ENCODE measurements at regions not wholly inside any gene's neighbourhood (a gene's known extent, or its start where the extent isn't known, plus 50 kb on each side); places are given as distances from the start of the nearest gene placed in this dataset.

- WGBS, 4 donors: 58 to 65% (median 60%) methylated on average over 3 of the region's 3 CpGs
- peaks cover 6% of the 10 kb centered on the region for H3K27me3 ChIP-seq
- no peaks in the 10 kb centered on the region for H3K4me1 ChIP-seq (replicated peaks in 1 of 2)
- no peak for DNase-seq
- no peak overlapping the region for H3K27ac ChIP-seq
- H3K36me3 ChIP-seq (replicated peaks in 1 of 2): no peaks in the 10 kb centered on the region
- no peak overlapping the region for H3K4me3 ChIP-seq
- TF ChIP-seq CTCF (IDR thresholded peaks at IDR 0.05) (no peak), POLR2A (IDR thresholded peaks at IDR 0.05) (no peak)
- intact Hi-C loops (cut with DNase I): no loop called here
- no peaks in the 10 kb centered on the region for H3K9me3 ChIP-seq (replicated peaks in 1 of 3)
These were observed 180.3 kb downstream of the CCDC71L start for GRCh38 chr7:106480616-106481031.

GRCh38 chr7:106480161-106480579 lies 180.8 kb downstream of the CCDC71L start:
- TF ChIP-seq POLR2A (IDR thresholded peaks at IDR 0.05): no peak
- H3K4me1 ChIP-seq (replicated peaks in 1 of 2): no peaks in the 10 kb centered on the region
- DNase-seq: no peak
- H3K27ac ChIP-seq: no peak overlapping the region
- no peak overlapping the region for H3K4me3 ChIP-seq
- WGBS, 4 donors: 80 to 87% (median 84%) methylated on average over 1 of the region's 1 CpG
- no peaks in the 10 kb centered on the region for H3K9me3 ChIP-seq (replicated peaks in 1 of 3)
- intact Hi-C loops (cut with DNase I): no loop called here
- H3K36me3 ChIP-seq (replicated peaks in 1 of 2): no peaks in the 10 kb centered on the region
- peaks cover 6% of the 10 kb centered on the region for H3K27me3 ChIP-seq

GRCh38 chr7:106476751-106477150 lies 184.2 kb downstream of the CCDC71L start:
- H3K27me3 ChIP-seq: no peaks in the 10 kb centered on the region
- H3K27ac ChIP-seq: no peak overlapping the region
- no peaks in the 10 kb centered on the region for H3K4me1 ChIP-seq (replicated peaks in 1 of 2)
- intact Hi-C loops (cut with DNase I): no loop called here
- WGBS, 4 donors: 68 to 79% (median 73%) methylated on average over 2 of the region's 2 CpGs
- no peak overlapping the region for H3K4me3 ChIP-seq
- H3K36me3 ChIP-seq (replicated peaks in 1 of 2): no peaks in the 10 kb centered on the region
- no peak for DNase-seq
- H3K9me3 ChIP-seq (replicated peaks in 1 of 3): no peaks in the 10 kb centered on the region
- TF ChIP-seq CTCF (IDR thresholded peaks at IDR 0.05) (no peak), POLR2A (IDR thresholded peaks at IDR 0.05) (no peak)

GRCh38 chr7:106472741-106473140 lies 188.0 kb upstream of the NAMPT start:
- Histone ChIP-seq H3K36me3 (replicated peaks in 1 of 2) (no peaks in the 10 kb centered on the region), H3K4me1 (replicated peaks in 1 of 2) (no peaks in the 10 kb centered on the region), H3K9me3 (replicated peaks in 1 of 3) (no peaks in the 10 kb centered on the region), H3K27ac (no peak overlapping the region), H3K27me3 (no peaks in the 10 kb centered on the region), H3K4me3 (no peak overlapping the region)
- DNase-seq: no peak
- no peak for TF ChIP-seq POLR2A (IDR thresholded peaks at IDR 0.05)
- TF ChIP-seq CTCF (IDR thresholded peaks at IDR 0.05): no peak
- WGBS, 4 donors: 71 to 76% (median 73%) methylated on average over 3 of the region's 3 CpGs
- intact Hi-C loops (cut with DNase I): no loop called here

- DNase-seq: no peak
- Histone ChIP-seq H3K4me1 (replicated peaks in 1 of 2) (no peaks in the 10 kb centered on the region), H3K36me3 (replicated peaks in 1 of 2) (no peaks in the 10 kb centered on the region), H3K27ac (no peak overlapping the region), H3K27me3 (no peaks in the 10 kb centered on the region), H3K4me3 (no peak overlapping the region), H3K9me3 (replicated peaks in 1 of 3) (no peaks in the 10 kb centered on the region)
- intact Hi-C loops (cut with DNase I): no loop called here
- TF ChIP-seq POLR2A (IDR thresholded peaks at IDR 0.05) (no peak), CTCF (IDR thresholded peaks at IDR 0.05) (no peak)
- WGBS, 4 donors: 75 to 84% (median 77%) methylated on average over 8 of the region's 8 CpGs
These were observed 187.1 kb upstream of the NAMPT start for GRCh38 chr7:106471686-106472440.
